ENCODE measurements at regions not wholly inside any gene's neighbourhood (a gene's known extent, or its start where the extent isn't known, plus 50 kb on each side); places are given as distances from the start of the nearest gene placed in this dataset.

GRCh38 chr4:26120098-26120825 is 200.6 kb upstream of the RBPJ start:
- TF ChIP-seq CTCF (IDR thresholded peaks at IDR 0.05; ENCODE audit: borderline replicate concordance, extremely low read depth, low read length, poor library complexity, severe bottlenecking) (no peak), EZH2 (IDR thresholded peaks at IDR 0.05; ENCODE audit: borderline replicate concordance, low read depth, low read length, severe bottlenecking) (no peak)
